HCT116 (cell line): ENCODE measurements at regions not wholly inside any gene's neighbourhood (a gene's known extent, or its start where the extent isn't known, plus 50 kb on each side); places are given as distances from the start of the nearest gene placed in this dataset.

Experiments
- CBX3 ChIP-seq: IDR thresholded peaks from 2 replicates; pipeline ENCODE4 v1.6.1; 2012; ENCODE audit warnings: low read depth
- CTCF ChIP-seq, 3 experiments: fragments of 200-600 bp in 1 of 3; sonication (generic) in 1 of 3; IDR thresholded peaks in 2 of 3; conservative IDR thresholded peaks in 1 of 3; 2 replicates each; pipeline ENCODE4 v1.5.1; 2012 to 2017; ENCODE audit warnings: low read depth in 2 of 3, low read length in 2 of 3, antibody characterized with exemption in 1 of 3, borderline replicate concordance in 1 of 3, control low read depth in 1 of 3, mild to moderate bottlenecking in 1 of 3, mixed read lengths in 1 of 3, mixed run types in 1 of 3, moderate library complexity in 1 of 3; ENCODE audit not compliant: insufficient read depth in 1 of 3
- EZH2phosphoT487 ChIP-seq: fragments of 200-600 bp; IDR thresholded peaks from 2 replicates; pipeline ENCODE4 v1.6.1; 2018; ENCODE audit warnings: antibody characterized with exemption, borderline replicate concordance
- POLR2A ChIP-seq: IDR thresholded peaks from 2 replicates; pipeline ENCODE4 v1.7.0; 2011; ENCODE audit warnings: borderline replicate concordance; ENCODE audit not compliant: insufficient read depth, insufficient read length; ENCODE audit errors: extremely low read depth
- POLR2AphosphoS5 ChIP-seq: IDR thresholded peaks from 2 replicates; pipeline ENCODE4 v1.6.1; 2011; ENCODE audit warnings: mild to moderate bottlenecking, low read depth, low read length, moderate library complexity
- REST ChIP-seq: IDR thresholded peaks from 2 replicates; pipeline ENCODE4 v1.6.1; 2012; ENCODE audit warnings: low read depth
- SIN3A ChIP-seq: IDR thresholded peaks from 2 replicates; pipeline ENCODE4 v1.6.1; 2012; ENCODE audit warnings: low read depth
- TF ChIP-seq, protein P1 (sequence below): IDR thresholded peaks from 2 replicates; pipeline ENCODE4 v1.6.1; 2012

DNA sequence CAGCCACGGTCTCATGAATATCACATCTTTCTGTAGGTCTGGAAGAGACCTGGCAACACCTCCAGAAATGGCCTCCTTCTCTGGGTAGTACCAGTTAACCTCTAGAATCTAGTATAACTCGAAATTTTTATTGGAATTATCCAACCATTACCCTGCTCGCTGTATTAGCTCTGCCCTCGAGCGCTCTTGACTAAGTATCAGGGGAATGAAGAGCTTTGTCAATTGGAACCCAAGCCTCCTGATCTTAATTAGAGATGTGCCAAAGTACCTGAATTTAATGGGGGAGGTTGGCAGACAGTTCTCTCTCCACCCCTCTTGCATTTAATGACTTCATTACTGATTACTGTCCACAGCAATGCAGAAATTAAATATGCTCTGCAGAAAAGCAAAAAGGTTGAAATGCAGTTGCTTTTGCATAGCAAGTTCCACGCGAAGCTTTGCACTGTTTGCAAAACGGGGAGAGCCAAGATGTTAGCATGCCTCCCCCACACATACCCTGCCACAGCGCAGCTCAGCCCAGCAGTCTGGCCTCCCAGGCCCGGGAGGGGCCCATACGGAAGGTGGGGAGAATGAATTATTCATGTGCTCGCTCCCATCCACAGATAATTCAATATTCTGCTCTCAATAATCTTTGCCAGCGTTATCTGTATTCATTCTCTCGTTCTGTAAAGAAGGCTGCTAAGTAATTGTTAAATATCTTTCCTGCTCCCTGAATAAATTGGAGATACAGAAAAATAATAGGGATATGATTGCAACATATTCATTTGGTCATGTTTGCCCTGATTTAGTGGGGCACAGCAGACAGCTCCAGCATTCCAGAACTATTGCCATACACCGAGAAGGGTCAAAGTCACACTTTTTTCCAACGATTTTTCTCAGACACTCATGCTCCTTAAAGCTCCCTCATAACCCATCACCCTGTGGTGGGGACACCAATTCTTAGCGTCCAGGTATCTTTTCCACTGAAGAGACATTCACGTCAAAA is 305.8 kb downstream of the CDH26 start:
- TF ChIP-seq EZH2phosphoT487, result no peak
- TF ChIP-seq CBX3, result no peak
- TF ChIP-seq CTCF (IDR thresholded peaks at IDR 0.05 in 2 of 3, conservative IDR thresholded peaks at IDR 0.05 in 1 of 3; ENCODE audit: borderline replicate concordance in 1 of 3, insufficient read depth in 1 of 3, low read depth in 2 of 3, low read length in 2 of 3), result no peak
- TF ChIP-seq, protein P1, sequence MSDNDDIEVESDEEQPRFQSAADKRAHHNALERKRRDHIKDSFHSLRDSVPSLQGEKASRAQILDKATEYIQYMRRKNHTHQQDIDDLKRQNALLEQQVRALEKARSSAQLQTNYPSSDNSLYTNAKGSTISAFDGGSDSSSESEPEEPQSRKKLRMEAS, result no peak
- no peak for TF ChIP-seq POLR2AphosphoS5
- TF ChIP-seq REST, result no peak
- no peak for TF ChIP-seq POLR2A
- no peak for TF ChIP-seq SIN3A
